H1 (cell line): ENCODE measurements at regions not wholly inside any gene's neighbourhood (a gene's known extent, or its start where the extent isn't known, plus 50 kb on each side); places are given as distances from the start of the nearest gene placed in this dataset.
A peak's percentile ranks its signal among the peaks of the same experiment; 100 is the strongest.

ENCODE experiments used
- CTCF ChIA-PET: fragments of 300-600 bp; sonication (Branson Sonifier 250); formaldehyde crosslinking; loops from one replicate; lab custom pipeline; 2021; ENCODE audit not compliant: partially characterized antibody; lab: Charles Lee
- POLR2A ChIA-PET: fragments of 300-600 bp; sonication (Branson Sonifier 250); formaldehyde crosslinking; loops from one replicate; lab custom pipeline; 2021; ENCODE audit warnings: inconsistent platforms; ENCODE audit not compliant: partially characterized antibody; lab: Charles Lee
- DNase-seq, 2 experiments: peaks; one replicate each; pipeline versions ENCODE4 v3.0.0 to v3.0.0-alpha.2; 2010 to 2022; ENCODE audit warnings: low spot score in 2 of 2, low read depth in 1 of 2, mixed read lengths in 1 of 2
- FAIRE-seq: peaks from 2 replicates; lab custom pipeline; 2011; peaks lifted over from hg19 to GRCh38; lab: Jason Lieb, UNC
- H2AFZ ChIP-seq: 2 replicates; pipeline ENCODE4 v1.8.1; 2012; ENCODE audit warnings: low read length, inconsistent platforms
- H2AK5ac ChIP-seq: 2 replicates; pipeline ENCODE4 v1.6.1; 2013; ENCODE audit warnings: low read depth, low read length
- H2BK120ac ChIP-seq: replicated peaks from 2 replicates; pipeline ENCODE3; 2013; ENCODE audit warnings: low read depth, low read length, inconsistent platforms
- H2BK12ac ChIP-seq: 2 replicates; pipeline ENCODE4 v1.6.1; 2013; ENCODE audit warnings: low read depth, low read length
- H2BK15ac ChIP-seq: 2 replicates; pipeline ENCODE4 v1.6.1; 2013; ENCODE audit warnings: low read length
- H2BK20ac ChIP-seq: 2 replicates; pipeline ENCODE4 v1.6.1; 2013; ENCODE audit warnings: low read length
- H2BK5ac ChIP-seq: 2 replicates; pipeline ENCODE4 v1.6.1; 2013; ENCODE audit warnings: low read depth, low read length
- H3K14ac ChIP-seq: 2 replicates; pipeline ENCODE4 v1.6.1; 2013; ENCODE audit warnings: inconsistent platforms; ENCODE audit not compliant: insufficient read length
- H3K18ac ChIP-seq: 2 replicates; pipeline ENCODE4 v1.6.1; 2013; ENCODE audit warnings: low read length; ENCODE audit errors: extremely low read depth
- H3K23ac ChIP-seq: 2 replicates; pipeline ENCODE4 v1.6.1; 2013; ENCODE audit warnings: inconsistent platforms; ENCODE audit not compliant: insufficient read length
- H3K23me2 ChIP-seq: 2 replicates; pipeline ENCODE4 v1.6.1; 2013; ENCODE audit warnings: low read depth, low read length
- H3K27ac ChIP-seq: 2 replicates; pipeline ENCODE4 v1.6.1; 2011; ENCODE audit warnings: low read depth, low read length, inconsistent platforms
- H3K27me3 ChIP-seq, 4 experiments: replicated peaks in 1 of 4; 1 replicate in 1 of 4; 2 replicates in 3 of 4; pipeline versions ENCODE4 v1.6.1 to v1.8.1; 2011 to 2013; ENCODE audit warnings: low read length in 3 of 4, mild to moderate bottlenecking in 3 of 4, inconsistent platforms in 2 of 4, mixed read lengths in 2 of 4, moderate library complexity in 1 of 4; ENCODE audit not compliant: control insufficient read depth in 3 of 4, insufficient read depth in 3 of 4; ENCODE audit errors: extremely low read depth in 1 of 4
- H3K36me3 ChIP-seq, 4 experiments: 2 replicates each; pipeline versions ENCODE4 v1.6.1 to v1.8.1; 2011 to 2013; ENCODE audit warnings: mild to moderate bottlenecking in 4 of 4, low read length in 3 of 4, moderate library complexity in 2 of 4, control low read depth in 1 of 4, inconsistent platforms in 1 of 4; ENCODE audit not compliant: insufficient read depth in 4 of 4, control insufficient read depth in 2 of 4
- H3K4ac ChIP-seq: replicated peaks from 2 replicates; pipeline ENCODE3; 2013; ENCODE audit warnings: low read length, low read depth, mixed read lengths, inconsistent platforms; ENCODE audit not compliant: insufficient read length
- H3K4me1 ChIP-seq, 4 experiments: replicated peaks in 1 of 4; 1 replicate in 1 of 4; 2 replicates in 3 of 4; pipeline versions ENCODE4 v1.6.1 to v1.8.1; 2011 to 2013; ENCODE audit warnings: low read length in 3 of 4, inconsistent platforms in 2 of 4, mixed read lengths in 1 of 4; ENCODE audit not compliant: insufficient read depth in 4 of 4, control insufficient read depth in 3 of 4
- H3K4me2 ChIP-seq, 2 experiments: 2 replicates each; pipeline versions ENCODE4 v1.6.1 to v1.8.1; 2011 to 2013; ENCODE audit warnings: low read depth in 2 of 2, low read length in 2 of 2, control low read depth in 1 of 2, inconsistent platforms in 1 of 2, mild to moderate bottlenecking in 1 of 2; ENCODE audit not compliant: insufficient read depth in 1 of 2
- H3K4me3 ChIP-seq, 4 experiments: fragments of 200-600, 300-600 bp in 1 of 4; sonication (generic), shearing (Covaris generic), sonication (Bioruptor Twin) in 1 of 4; 2 replicates each; pipeline versions ENCODE4 v1.5.1 to v1.8.1; 2011 to 2016; ENCODE audit warnings: low read length in 4 of 4, low read depth in 3 of 4, control low read depth in 2 of 4, inconsistent platforms in 2 of 4, mild to moderate bottlenecking in 2 of 4, mixed read lengths in 1 of 4, moderate library complexity in 1 of 4; ENCODE audit not compliant: insufficient read depth in 2 of 4; ENCODE audit errors: extremely low read depth in 1 of 4
- H3K56ac ChIP-seq: replicated peaks from 2 replicates; pipeline ENCODE3; 2013; ENCODE audit warnings: low read depth, mild to moderate bottlenecking, mixed read lengths, low read length, inconsistent platforms; ENCODE audit not compliant: insufficient read length
- H3K79me1 ChIP-seq: 2 replicates; pipeline ENCODE4 v1.6.1; 2013; ENCODE audit warnings: low read depth, low read length, control low read depth
- H3K79me2 ChIP-seq, 2 experiments: 2 replicates each; pipeline versions ENCODE4 v1.6.1 to v1.8.1; 2012 to 2013; ENCODE audit warnings: low read length in 2 of 2, mild to moderate bottlenecking in 2 of 2, inconsistent platforms in 1 of 2; ENCODE audit not compliant: insufficient read depth in 2 of 2, control insufficient read depth in 1 of 2
- H3K9ac ChIP-seq, 4 experiments: replicated peaks in 1 of 4; 1 replicate in 1 of 4; 2 replicates in 3 of 4; pipeline versions ENCODE4 v1.6.1 to v1.8.1; 2011 to 2013; ENCODE audit warnings: low read depth in 3 of 4, low read length in 3 of 4, control low read depth in 2 of 4, mild to moderate bottlenecking in 2 of 4, moderate library complexity in 2 of 4, inconsistent platforms in 1 of 4; ENCODE audit errors: extremely low read depth in 1 of 4
- H3K9me3 ChIP-seq, 2 experiments: 2 replicates each; pipeline versions ENCODE4 v1.6.1 to v1.8.1; 2012 to 2013; ENCODE audit warnings: mild to moderate bottlenecking in 2 of 2, moderate library complexity in 2 of 2, control low read depth in 1 of 2, inconsistent platforms in 1 of 2, low read depth in 1 of 2, low read length in 1 of 2, mixed read lengths in 1 of 2; ENCODE audit not compliant: insufficient read depth in 2 of 2
- H4K20me1 ChIP-seq, 2 experiments: replicated peaks in 1 of 2; 2 replicates each; pipeline versions ENCODE3 to v1.8.1; 2011 to 2013; ENCODE audit warnings: inconsistent platforms in 2 of 2, low read length in 2 of 2, mild to moderate bottlenecking in 1 of 2; ENCODE audit not compliant: insufficient read depth in 2 of 2, control insufficient read depth in 1 of 2
- H4K5ac ChIP-seq: 2 replicates; pipeline ENCODE4 v1.6.1; 2013; ENCODE audit warnings: low read length, low read depth, mixed read lengths, inconsistent platforms; ENCODE audit not compliant: insufficient read length
- H4K8ac ChIP-seq: 2 replicates; pipeline ENCODE4 v1.8.0; 2013; ENCODE audit warnings: mild to moderate bottlenecking, moderate library complexity, low read length, inconsistent platforms; ENCODE audit not compliant: insufficient read depth; ENCODE audit errors: extremely low read depth
- H4K91ac ChIP-seq: replicated peaks from 2 replicates; pipeline ENCODE3; 2013; ENCODE audit warnings: low read length, mixed read lengths, inconsistent platforms; ENCODE audit not compliant: insufficient read length
- ATF3 ChIP-seq: IDR thresholded peaks from 2 replicates; pipeline ENCODE4 v1.6.1; 2011; ENCODE audit warnings: low read depth, mild to moderate bottlenecking, low read length; ENCODE audit not compliant: insufficient read depth
- CHD1 ChIP-seq: IDR thresholded peaks from 2 replicates; pipeline ENCODE4 v1.6.1; 2012; ENCODE audit warnings: low read depth, low read length, improper control_type of control experiment
- CHD2 ChIP-seq: IDR thresholded peaks from 2 replicates; pipeline ENCODE4 v1.6.1; 2012; ENCODE audit warnings: low read length, improper control_type of control experiment
- CTBP2 ChIP-seq: IDR thresholded peaks from 2 replicates; pipeline ENCODE4 v1.7.0; 2011; ENCODE audit warnings: borderline replicate concordance, mild to moderate bottlenecking, moderate library complexity, mixed read lengths, low read length; ENCODE audit not compliant: insufficient read depth, insufficient read length
- E2F6 ChIP-seq: IDR thresholded peaks from 2 replicates; pipeline ENCODE4 v1.6.1; 2012; ENCODE audit warnings: inconsistent platforms
- EP300 ChIP-seq, 2 experiments: IDR thresholded peaks; 1 replicate in 1 of 2; 2 replicates in 1 of 2; pipeline ENCODE4 v1.6.1; 2011 to 2012; ENCODE audit warnings: low read depth in 2 of 2, low read length in 2 of 2, mild to moderate bottlenecking in 2 of 2, borderline replicate concordance in 1 of 2, inconsistent platforms in 1 of 2, moderate library complexity in 1 of 2
- EZH2 ChIP-seq: fragments of 200-600 bp; sonication (generic); IDR thresholded peaks from 2 replicates; pipeline ENCODE4 v1.7.1; 2012; ENCODE audit warnings: low read depth, mild to moderate bottlenecking, moderate library complexity, low read length, inconsistent platforms; ENCODE audit not compliant: severe bottlenecking
- HDAC6 ChIP-seq: IDR thresholded peaks from one replicate; pipeline ENCODE4 v1.7.1; 2012; ENCODE audit warnings: low read depth, mild to moderate bottlenecking, inconsistent platforms, low read length, moderate library complexity
- JUND ChIP-seq: IDR thresholded peaks from 2 replicates; pipeline ENCODE4 v1.6.1; 2011; ENCODE audit warnings: mild to moderate bottlenecking, improper control_type of control experiment, low read length
- KDM4A ChIP-seq: IDR thresholded peaks from one replicate; pipeline ENCODE4 v1.7.1; 2012; ENCODE audit warnings: low read depth, mild to moderate bottlenecking, moderate library complexity, low read length, inconsistent platforms; ENCODE audit not compliant: severe bottlenecking
- SIRT6 ChIP-seq: IDR thresholded peaks from one replicate; pipeline ENCODE4 v1.7.1; 2012; ENCODE audit warnings: low read length, inconsistent platforms
- TEAD4 ChIP-seq: IDR thresholded peaks from 2 replicates; pipeline ENCODE4 v1.6.1; 2012; ENCODE audit warnings: low read depth, low read length, inconsistent platforms, mixed read lengths
- WGBS, 2 experiments: shearing (Covaris generic) in 1 of 2; methylation state at CpG; one replicate each; pipeline versions ENCODE4 v1.1.6 to v1.1.7; 2013 to 2015; ENCODE audit warnings: low lambda C conversion rate in 2 of 2, mixed read lengths in 2 of 2, inconsistent platforms in 1 of 2, low coverage in 1 of 2, missing lambda C conversion rate in 1 of 2; ENCODE audit not compliant: insufficient replicate concordance in 2 of 2, insufficient coverage in 1 of 2, insufficient read length in 1 of 2; ENCODE audit errors: extremely low coverage in 1 of 2, missing lambda C conversion rate in 1 of 2; 5-methylcytosine and 5-hydroxymethylcytosine counted together

GRCh38 chr12:116336542-116337065 lies 59.1 kb upstream of the MED13L start:
- Histone ChIP-seq H2AFZ (no peak overlapping the region), H3K79me2 (no peaks in the 10 kb centered on the region), H3K4ac (no peak overlapping the region), H2AK5ac (no peak overlapping the region), H3K56ac (no peak overlapping the region), H4K8ac (no peak overlapping the region), H3K18ac (no peak overlapping the region), H2BK15ac (no peak overlapping the region), H4K5ac (no peak overlapping the region), H3K9ac (no peak overlapping the region), H4K91ac (no peak overlapping the region), H3K23ac (no peak overlapping the region), H4K20me1 (no peaks in the 10 kb centered on the region), H3K27ac (no peak overlapping the region), H2BK12ac (no peak overlapping the region), H3K4me1 (peaks cover 2 to 4% (median 3%) of the 10 kb centered on the region in 4 experiments; a peak in 4 of 7 replicates), H2BK5ac (no peak overlapping the region), H2BK120ac (no peak overlapping the region), H3K4me2 (no peak overlapping the region), H3K9me3 (no peaks in the 10 kb centered on the region), H3K36me3 (no peaks in the 10 kb centered on the region), H2BK20ac (0 out of 2 replicates have a peak overlapping the region, but pooled peaks have one; percentile 43), H3K4me3 (no peak overlapping the region), H3K14ac (no peak overlapping the region), H3K27me3 (no peaks in the 10 kb centered on the region), H3K79me1 (no peaks in the 10 kb centered on the region), H3K23me2 (no peaks in the 10 kb centered on the region)
- 94% methylated on average over 11 of the region's 11 CpGs; no CpG with 5 or more reads in 1 of the 2 experiments for WGBS, 2 experiments
- FAIRE-seq: no peak
- no peak for TF ChIP-seq TEAD4
- TF ChIP-seq CTBP2: no peak
- TF ChIP-seq CHD1: no peak
- TF ChIP-seq CHD2: no peak
- TF ChIP-seq EZH2: no peak
- TF ChIP-seq ATF3: no peak
- TF ChIP-seq KDM4A: no peak
- TF ChIP-seq JUND: no peak
- no peak for TF ChIP-seq SIRT6
- no peak for TF ChIP-seq EP300 (IDR thresholded peaks at IDR 0.05; ENCODE audit: borderline replicate concordance in 1 of 2, low read depth in 2 of 2, low read length in 2 of 2)
- TF ChIP-seq HDAC6: no peak
- no peak for TF ChIP-seq E2F6
- no peak for DNase-seq
- CTCF ChIA-PET: interaction anchor here (1.0 to 2.3 kb wide), 4 partner anchors 9 to 58 kb away, joined by 3 to 6 read pairs (median 4); no protein-coding TSS in a partner anchor
- POLR2A ChIA-PET: no interaction called here
